GM23338 (cell line): ENCODE measurements at regions not wholly inside any gene's neighbourhood (a gene's known extent, or its start where the extent isn't known, plus 50 kb on each side); places are given as distances from the start of the nearest gene placed in this dataset.

Experiments
- EZH2 ChIP-seq: fragments of 200-600 bp; sonication (generic); IDR thresholded peaks from one replicate; pipeline ENCODE4 v1.8.0; 2017; ENCODE audit warnings: antibody characterized with exemption, mild to moderate bottlenecking, low read depth; ENCODE audit not compliant: unreplicated experiment
- EZH2phosphoT487 ChIP-seq: fragments of 200-600 bp; sonication (generic); IDR thresholded peaks from one replicate; pipeline ENCODE4 v1.8.1; 2018; ENCODE audit warnings: antibody characterized with exemption; ENCODE audit not compliant: unreplicated experiment
- TF ChIP-seq, protein P1 (sequence below), 2 experiments: fragments of 200-600 bp in 1 of 2; sonication (generic) in 1 of 2; conservative IDR thresholded peaks; 2 replicates each; pipeline versions ENCODE4 v1.5.1 to v1.6.1; 2016 to 2017; ENCODE audit warnings: antibody characterized with exemption in 2 of 2, low read depth in 2 of 2, mild to moderate bottlenecking in 2 of 2, moderate library complexity in 1 of 2

DNA sequence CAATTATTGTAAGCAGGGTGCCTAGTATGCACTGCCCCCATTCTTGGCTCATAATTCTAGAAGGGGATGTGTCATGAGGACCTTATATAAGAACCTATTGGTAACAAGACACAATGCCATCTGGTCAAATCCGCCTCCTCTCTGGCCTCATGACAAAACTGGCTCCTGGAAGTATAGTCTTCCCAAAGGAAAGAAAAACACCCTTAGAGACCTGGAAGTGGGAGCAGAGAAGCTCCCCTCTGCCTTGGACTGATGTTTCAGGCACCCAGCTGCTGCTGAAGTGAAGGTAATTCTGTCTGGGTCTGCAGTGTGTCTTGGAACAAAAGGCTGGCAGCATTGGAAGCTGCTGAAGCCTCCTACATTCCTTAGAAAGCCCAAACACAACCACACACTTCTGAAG lies 107.2 kb upstream of the CLSTN2 start:
- TF ChIP-seq EZH2 (no peak), EZH2phosphoT487 (no peak)
- TF ChIP-seq, protein P1, sequence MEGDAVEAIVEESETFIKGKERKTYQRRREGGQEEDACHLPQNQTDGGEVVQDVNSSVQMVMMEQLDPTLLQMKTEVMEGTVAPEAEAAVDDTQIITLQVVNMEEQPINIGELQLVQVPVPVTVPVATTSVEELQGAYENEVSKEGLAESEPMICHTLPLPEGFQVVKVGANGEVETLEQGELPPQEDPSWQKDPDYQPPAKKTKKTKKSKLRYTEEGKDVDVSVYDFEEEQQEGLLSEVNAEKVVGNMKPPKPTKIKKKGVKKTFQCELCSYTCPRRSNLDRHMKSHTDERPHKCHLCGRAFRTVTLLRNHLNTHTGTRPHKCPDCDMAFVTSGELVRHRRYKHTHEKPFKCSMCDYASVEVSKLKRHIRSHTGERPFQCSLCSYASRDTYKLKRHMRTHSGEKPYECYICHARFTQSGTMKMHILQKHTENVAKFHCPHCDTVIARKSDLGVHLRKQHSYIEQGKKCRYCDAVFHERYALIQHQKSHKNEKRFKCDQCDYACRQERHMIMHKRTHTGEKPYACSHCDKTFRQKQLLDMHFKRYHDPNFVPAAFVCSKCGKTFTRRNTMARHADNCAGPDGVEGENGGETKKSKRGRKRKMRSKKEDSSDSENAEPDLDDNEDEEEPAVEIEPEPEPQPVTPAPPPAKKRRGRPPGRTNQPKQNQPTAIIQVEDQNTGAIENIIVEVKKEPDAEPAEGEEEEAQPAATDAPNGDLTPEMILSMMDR (conservative IDR thresholded peaks at IDR 0.05; ENCODE audit: low read depth in 2 of 2) = no peak
